Osteoblast (primary cell): ENCODE measurements at regions not wholly inside any gene's neighbourhood (a gene's known extent, or its start where the extent isn't known, plus 50 kb on each side); places are given as distances from the start of the nearest gene placed in this dataset.
"Not testable (repeated sequence)": the region's sequence is repeated elsewhere in the genome, so short reads cannot be mapped to it uniquely, and the experiment has no call there.

ENCODE experiments used
- DNase-seq: peaks from one replicate; pipeline ENCODE4 v3.0.0; 2011; ENCODE audit warnings: low spot score, mixed read lengths; ENCODE audit not compliant: insufficient read length; ENCODE audit errors: missing footprints
- H2AFZ ChIP-seq: 2 replicates; pipeline ENCODE4 v1.6.0; 2011; ENCODE audit warnings: mild to moderate bottlenecking, low read length
- H3K27ac ChIP-seq: 2 replicates; pipeline ENCODE4 v1.5.1; 2011; ENCODE audit warnings: mild to moderate bottlenecking, low read depth, low read length, moderate library complexity
- H3K27me3 ChIP-seq: 2 replicates; pipeline ENCODE4 v1.6.0; 2012; ENCODE audit warnings: mild to moderate bottlenecking, control low read depth, inconsistent platforms, low read length, moderate library complexity; ENCODE audit not compliant: insufficient read depth
- H3K36me3 ChIP-seq: 2 replicates; pipeline ENCODE4 v1.5.1; 2011; ENCODE audit warnings: mild to moderate bottlenecking, low read length, control low read depth, moderate library complexity; ENCODE audit not compliant: insufficient read depth
- H3K4me1 ChIP-seq: 2 replicates; pipeline ENCODE4 v1.5.1; 2011; ENCODE audit warnings: mild to moderate bottlenecking, low read length, control low read depth, moderate library complexity; ENCODE audit not compliant: insufficient read depth
- H3K4me2 ChIP-seq: 2 replicates; pipeline ENCODE4 v1.6.0; 2011; ENCODE audit warnings: mild to moderate bottlenecking, low read length; ENCODE audit not compliant: insufficient read depth
- H3K4me3 ChIP-seq: fragments of 200-600 bp; sonication (generic); 3 replicates; pipeline ENCODE4 v1.5.1; 2012; ENCODE audit warnings: mild to moderate bottlenecking, low read length, inconsistent platforms; ENCODE audit not compliant: insufficient read depth
- H3K79me2 ChIP-seq: 2 replicates; pipeline ENCODE4 v1.6.0; 2012; ENCODE audit warnings: mild to moderate bottlenecking, low read length, control low read depth, inconsistent platforms; ENCODE audit not compliant: insufficient read depth
- H3K9me3 ChIP-seq: 2 replicates; pipeline ENCODE4 v1.5.1; 2011; ENCODE audit warnings: low read depth, low read length, control low read depth
- H4K20me1 ChIP-seq: 2 replicates; pipeline ENCODE4 v1.6.0; 2012; ENCODE audit warnings: mild to moderate bottlenecking, low read length, control low read depth; ENCODE audit not compliant: insufficient read depth
- TF ChIP-seq, protein P1 (sequence below): IDR thresholded peaks from 2 replicates; pipeline ENCODE4 v1.5.1; 2011; ENCODE audit warnings: mild to moderate bottlenecking, low read depth, low read length, moderate library complexity; ENCODE audit errors: extremely low read depth

- Histone ChIP-seq H4K20me1 (no peaks in the 10 kb centered on the region), H2AFZ (no peak overlapping the region), H3K4me2 (no peak overlapping the region), H3K4me1 (no peaks in the 10 kb centered on the region), H3K27me3 (no peaks in the 10 kb centered on the region), H3K9me3 (no peaks in the 10 kb centered on the region), H3K27ac (no peak overlapping the region), H3K4me3 (no peak overlapping the region), H3K36me3 (no peaks in the 10 kb centered on the region), H3K79me2 (no peaks in the 10 kb centered on the region)
- DNase-seq = no peak
- TF ChIP-seq, protein P1, sequence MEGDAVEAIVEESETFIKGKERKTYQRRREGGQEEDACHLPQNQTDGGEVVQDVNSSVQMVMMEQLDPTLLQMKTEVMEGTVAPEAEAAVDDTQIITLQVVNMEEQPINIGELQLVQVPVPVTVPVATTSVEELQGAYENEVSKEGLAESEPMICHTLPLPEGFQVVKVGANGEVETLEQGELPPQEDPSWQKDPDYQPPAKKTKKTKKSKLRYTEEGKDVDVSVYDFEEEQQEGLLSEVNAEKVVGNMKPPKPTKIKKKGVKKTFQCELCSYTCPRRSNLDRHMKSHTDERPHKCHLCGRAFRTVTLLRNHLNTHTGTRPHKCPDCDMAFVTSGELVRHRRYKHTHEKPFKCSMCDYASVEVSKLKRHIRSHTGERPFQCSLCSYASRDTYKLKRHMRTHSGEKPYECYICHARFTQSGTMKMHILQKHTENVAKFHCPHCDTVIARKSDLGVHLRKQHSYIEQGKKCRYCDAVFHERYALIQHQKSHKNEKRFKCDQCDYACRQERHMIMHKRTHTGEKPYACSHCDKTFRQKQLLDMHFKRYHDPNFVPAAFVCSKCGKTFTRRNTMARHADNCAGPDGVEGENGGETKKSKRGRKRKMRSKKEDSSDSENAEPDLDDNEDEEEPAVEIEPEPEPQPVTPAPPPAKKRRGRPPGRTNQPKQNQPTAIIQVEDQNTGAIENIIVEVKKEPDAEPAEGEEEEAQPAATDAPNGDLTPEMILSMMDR = no peak
Observed at GRCh38 chr4:32689518-32689917, 1969.3 kb downstream of the PCDH7 start.

- Histone ChIP-seq H3K4me2 (no peak overlapping the region), H3K36me3 (no peaks in the 10 kb centered on the region)
Observed at GRCh38 chr4:32697281-32697814, 1977.2 kb downstream of the PCDH7 start.

GRCh38 chr4:32700838-32701237, 1980.7 kb downstream of the PCDH7 start:
- Histone ChIP-seq H3K36me3 (no peaks in the 10 kb centered on the region), H3K4me1 (no peaks in the 10 kb centered on the region), H3K9me3 (peaks cover 2% of the 10 kb centered on the region), H3K4me3 (no peak overlapping the region), H3K27ac (no peak overlapping the region), H2AFZ (no peak overlapping the region), H3K79me2 (no peaks in the 10 kb centered on the region), H3K27me3 (no peaks in the 10 kb centered on the region), H3K4me2 (no peak overlapping the region), H4K20me1 (no peaks in the 10 kb centered on the region)
- TF ChIP-seq, protein P1 = no peak
- DNase-seq = no peak

More at GRCh38 chr4:32697281-32697814, 1977.2 kb downstream of the PCDH7 start:
- Histone ChIP-seq H3K79me2 (no peaks in the 10 kb centered on the region), H3K27me3 (no peaks in the 10 kb centered on the region), H2AFZ (no peak overlapping the region), H3K27ac (no peak overlapping the region), H3K9me3 (peaks cover 2% of the 10 kb centered on the region), H3K4me3 (no peak overlapping the region), H3K4me1 (no peaks in the 10 kb centered on the region), H4K20me1 (no peaks in the 10 kb centered on the region)
- DNase-seq = no peak
- TF ChIP-seq, protein P1 = no peak

GRCh38 chr4:32706893-32707292, 1986.7 kb downstream of the PCDH7 start:
- TF ChIP-seq, protein P1 = no peak
- Histone ChIP-seq H3K9me3 (no peaks in the 10 kb centered on the region), H4K20me1 (no peaks in the 10 kb centered on the region), H3K36me3 (no peaks in the 10 kb centered on the region), H3K79me2 (no peaks in the 10 kb centered on the region), H3K4me1 (no peaks in the 10 kb centered on the region), H3K27me3 (no peaks in the 10 kb centered on the region), H3K4me2 (no peak overlapping the region), H2AFZ (no peak overlapping the region), H3K27ac (no peak overlapping the region), H3K4me3 (no peak overlapping the region)
- no peak for DNase-seq

- H3K27me3 ChIP-seq, H2AFZ ChIP-seq, H3K9me3 ChIP-seq, H3K27ac ChIP-seq, H3K36me3 ChIP-seq, DNase-seq, H4K20me1 ChIP-seq, H3K4me2 ChIP-seq, H3K4me1 ChIP-seq, H3K4me3 ChIP-seq, H3K79me2 ChIP-seq: not testable (repeated sequence)
Observed at GRCh38 chr4:32716090-32716620, 1996.0 kb downstream of the PCDH7 start.
